HG03135 (cell line): ENCODE measurements at regions not wholly inside any gene's neighbourhood (a gene's known extent, or its start where the extent isn't known, plus 50 kb on each side); places are given as distances from the start of the nearest gene placed in this dataset.

Source experiments
- ATAC-seq: cut with Tn5 transposase; IDR thresholded peaks from one replicate; pipeline ENCODE4 v1.9.1; 2021; ENCODE audit warnings: mild to moderate bottlenecking, moderate library complexity; ENCODE audit not compliant: unreplicated experiment

- ATAC-seq: no peak
Observed at GRCh38 chr9:1414711-1415131, 364.6 kb downstream of the DMRT2 start.

DNA sequence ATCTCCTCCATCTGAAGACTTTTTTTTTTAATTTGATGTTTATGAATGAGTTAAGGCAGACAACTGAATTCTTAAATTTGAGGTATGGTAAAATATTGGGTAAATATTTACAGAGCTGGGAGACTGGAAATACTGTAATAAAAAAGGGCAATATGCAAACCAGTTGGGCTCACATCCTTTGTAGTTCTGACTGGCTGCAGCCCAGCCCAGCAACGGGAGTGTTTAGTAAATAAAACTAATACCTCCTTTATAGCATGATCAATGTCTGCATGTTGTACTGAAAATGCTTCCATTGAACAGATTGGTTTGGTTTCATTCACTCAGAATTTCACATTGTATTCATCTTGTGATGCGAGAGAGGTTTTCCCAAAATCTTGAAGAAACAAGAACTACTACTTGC lies 365.0 kb downstream of the DMRT2 start:
- no peak for ATAC-seq

DNA sequence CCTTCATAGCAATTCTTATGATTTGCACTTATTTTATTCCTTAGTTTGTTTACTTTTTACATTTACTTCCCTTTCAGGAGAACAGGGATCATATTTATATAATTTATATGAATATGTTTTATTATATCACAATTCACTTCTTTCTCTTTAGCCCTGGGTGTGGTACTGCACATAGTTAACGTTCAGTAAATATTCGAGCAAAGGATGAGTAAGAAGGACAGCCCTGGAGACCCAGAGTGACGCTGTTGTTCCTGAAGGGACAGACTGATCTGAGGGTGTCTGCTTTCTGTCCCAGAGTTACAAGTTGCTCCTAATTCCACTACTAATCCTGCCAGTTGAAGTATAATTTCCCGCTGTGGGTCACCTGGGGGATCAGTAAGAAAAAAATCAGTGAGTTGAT lies 366.1 kb downstream of the DMRT2 start:
- no peak for ATAC-seq

- no peak for ATAC-seq
Observed at GRCh38 chr9:1421436-1421835, 371.3 kb downstream of the DMRT2 start.

GRCh38 chr9:1427875-1428274 lies 377.7 kb downstream of the DMRT2 start:
- ATAC-seq: no peak

DNA sequence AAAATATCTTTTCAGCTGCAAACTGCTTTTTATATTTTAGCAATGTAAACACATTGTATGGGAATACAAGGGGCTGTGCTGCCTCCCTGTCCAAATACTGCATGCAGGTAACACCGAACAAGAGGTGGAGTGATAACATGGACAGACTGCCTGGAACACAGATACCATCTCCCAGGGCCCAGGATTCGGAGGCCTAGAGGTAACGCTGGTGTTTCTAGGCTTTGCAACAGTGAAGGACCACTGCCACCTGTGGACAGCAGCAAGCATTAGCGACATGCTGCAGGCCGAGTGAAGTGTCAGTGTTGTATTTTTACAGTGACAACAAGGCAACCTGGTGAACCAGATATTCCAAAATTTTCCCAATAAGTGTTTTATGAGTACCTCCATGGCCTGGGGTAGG lies 379.1 kb downstream of the DMRT2 start:
- no peak for ATAC-seq

- ATAC-seq: no peak
Observed at GRCh38 chr9:1431461-1431860, 381.3 kb downstream of the DMRT2 start.

- no peak for ATAC-seq
Observed at GRCh38 chr9:1434052-1434767, 384.1 kb downstream of the DMRT2 start.

- no peak for ATAC-seq
Observed at GRCh38 chr9:1434811-1435210, 384.7 kb downstream of the DMRT2 start.

DNA sequence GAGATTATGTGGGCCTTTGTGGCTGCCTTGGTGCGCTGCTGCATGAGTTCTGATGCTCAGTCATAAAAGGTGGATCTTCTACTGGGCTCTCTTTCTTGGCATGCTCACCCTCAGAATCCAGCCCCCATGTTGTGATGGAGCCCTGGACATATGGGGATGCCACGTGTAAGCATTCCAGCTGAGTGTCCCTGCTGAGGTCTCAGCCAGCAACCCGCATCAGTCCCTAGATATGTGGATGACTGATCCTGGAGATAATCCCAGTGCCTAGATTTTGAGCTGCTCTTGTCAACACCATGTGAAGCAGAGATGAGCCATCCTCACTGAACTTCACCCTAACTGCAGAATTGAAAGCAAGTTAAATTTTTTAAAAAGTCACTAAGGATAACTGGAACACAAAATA lies 390.1 kb downstream of the DMRT2 start:
- no peak for ATAC-seq

DNA sequence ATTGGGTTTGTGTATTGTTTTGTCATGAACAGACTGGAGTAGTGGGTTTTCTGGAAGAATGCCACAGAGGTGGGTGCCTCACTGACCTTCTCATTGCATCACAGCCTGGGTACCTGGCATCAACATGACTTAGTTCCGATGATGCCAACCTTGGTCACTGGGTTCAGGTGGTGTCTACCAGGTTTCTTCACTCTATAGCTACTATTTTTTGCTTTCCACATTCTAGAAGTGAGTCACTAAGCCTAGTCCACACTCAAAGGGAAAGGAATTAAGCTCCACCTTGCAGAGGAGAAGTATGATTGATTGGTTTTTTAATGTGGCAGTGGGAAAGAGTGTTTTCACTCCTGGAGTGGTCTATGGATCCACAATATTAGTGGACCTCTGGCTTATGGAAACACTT lies 391.9 kb downstream of the DMRT2 start:
- ATAC-seq: no peak

GRCh38 chr9:1443450-1443849 lies 393.3 kb downstream of the DMRT2 start:
- ATAC-seq: no peak

- ATAC-seq: no peak
Observed at GRCh38 chr9:1446671-1447070, 396.5 kb downstream of the DMRT2 start.

GRCh38 chr9:1453636-1454035 lies 403.5 kb downstream of the DMRT2 start:
- ATAC-seq: no peak

- ATAC-seq: no peak
Observed at GRCh38 chr9:1454211-1454610, 404.1 kb downstream of the DMRT2 start.

DNA sequence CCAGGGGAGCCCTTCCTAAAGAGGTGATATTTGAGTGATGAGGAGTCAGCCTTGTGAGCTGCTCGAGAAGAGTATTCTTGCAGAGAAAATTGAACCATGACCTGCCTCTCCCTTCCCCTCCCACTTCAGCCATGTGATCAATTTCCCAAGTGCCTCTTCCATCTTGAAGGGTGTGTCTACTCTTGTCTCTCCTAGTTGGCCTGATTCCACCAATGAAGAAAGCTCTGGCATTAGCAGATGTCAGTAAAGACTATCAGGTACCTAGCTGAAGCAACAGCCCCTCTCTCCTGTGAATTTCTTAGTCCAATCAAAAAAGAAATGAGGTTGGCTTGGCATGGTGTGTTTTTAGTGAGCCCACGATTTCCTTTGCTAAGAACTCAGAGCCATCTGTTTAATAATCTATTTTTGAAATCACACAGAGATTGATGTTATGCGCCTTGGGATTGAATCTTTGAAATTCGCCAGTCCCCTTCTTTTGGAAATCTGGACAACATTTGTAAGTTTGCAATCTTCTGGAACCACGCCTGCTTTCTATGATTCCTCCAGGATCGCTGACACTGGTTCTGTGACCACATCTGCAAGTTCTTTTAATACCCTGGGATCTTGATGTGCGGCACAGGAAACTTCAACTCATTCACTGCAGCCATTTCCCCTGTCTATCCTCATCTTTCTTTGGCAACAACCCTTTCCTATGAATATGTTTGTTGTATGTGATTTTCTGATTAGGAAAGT lies 404.6 kb downstream of the DMRT2 start:
- ATAC-seq: no peak

DNA sequence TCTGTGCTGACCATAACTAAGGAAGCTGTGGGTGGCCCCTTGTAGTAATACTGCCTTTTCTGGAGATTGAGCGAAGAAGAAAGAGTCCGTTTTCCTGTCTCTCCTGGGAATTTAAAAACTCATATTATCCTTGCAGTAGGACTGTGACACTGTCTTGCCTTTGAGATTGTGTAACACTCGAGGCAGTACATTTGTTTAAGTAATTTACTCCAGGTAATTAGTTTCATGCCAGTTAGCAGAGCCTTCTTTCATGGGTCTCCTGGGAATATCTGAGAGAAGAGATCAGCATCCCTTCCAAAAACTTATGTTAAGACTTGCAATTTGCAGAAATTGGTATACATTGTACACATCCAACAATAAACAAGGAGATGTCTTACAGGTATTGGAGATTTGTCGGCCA lies 405.6 kb downstream of the DMRT2 start:
- no peak for ATAC-seq

GRCh38 chr9:1456301-1457024 lies 406.3 kb downstream of the DMRT2 start:
- no peak for ATAC-seq

GRCh38 chr9:1457460-1457859 lies 407.3 kb downstream of the DMRT2 start:
- no peak for ATAC-seq

- no peak for ATAC-seq
Observed at GRCh38 chr9:1458503-1458902, 408.3 kb downstream of the DMRT2 start.

DNA sequence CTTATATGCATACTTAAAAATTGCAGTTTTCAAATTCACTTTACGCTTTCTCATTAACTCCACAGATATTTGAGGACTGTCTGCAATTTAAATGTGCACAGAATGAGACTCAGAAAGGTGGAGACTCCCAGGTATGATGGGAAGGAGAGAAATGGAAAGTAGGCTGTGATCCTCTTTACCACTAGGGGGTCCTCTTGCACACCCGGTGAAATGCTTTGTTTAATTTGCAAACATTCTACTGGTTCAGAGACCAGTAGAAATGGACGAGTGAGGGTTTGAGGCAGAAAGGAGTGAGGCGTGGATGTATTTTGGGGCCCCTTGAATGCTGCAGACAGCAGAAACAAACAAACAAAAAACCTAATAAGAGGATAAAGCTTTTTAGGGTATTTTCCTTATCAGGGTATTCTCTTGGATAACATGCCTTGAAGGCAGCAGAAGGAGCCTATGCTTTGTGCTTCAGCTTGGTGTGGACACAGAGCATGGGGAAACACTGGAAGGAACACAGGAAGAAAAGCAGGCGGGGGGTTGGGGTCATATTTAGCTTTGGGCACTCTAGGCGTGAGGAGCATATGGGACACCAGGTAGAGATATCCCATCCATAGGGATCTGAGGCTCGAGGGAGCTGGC lies 410.1 kb downstream of the DMRT2 start:
- peak; percentile 64 for ATAC-seq
